ENCODE measurements at regions not wholly inside any gene's neighbourhood (a gene's known extent, or its start where the extent isn't known, plus 50 kb on each side); places are given as distances from the start of the nearest gene placed in this dataset.

DNA sequence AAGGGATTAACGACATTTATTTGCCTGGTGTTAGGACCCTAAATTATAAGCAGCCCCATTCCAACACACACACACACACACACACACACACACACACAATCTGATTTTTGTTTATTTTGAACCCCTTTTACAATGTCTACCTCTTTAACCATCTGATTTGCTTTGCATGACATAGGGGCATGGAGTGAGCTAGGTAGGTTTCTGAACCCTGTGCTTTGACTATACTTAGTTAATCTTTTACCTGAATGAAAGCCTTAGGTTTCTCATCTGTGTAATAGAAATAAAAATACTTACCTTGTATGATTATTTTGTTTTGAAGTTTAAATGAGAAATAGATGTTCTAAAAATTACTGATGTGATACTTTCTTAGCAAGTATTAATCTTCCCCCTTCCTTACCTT is 94.7 kb upstream of the FOLH1 start:
- Histone ChIP-seq H3K27me3 (ENCODE audit: control insufficient read depth, insufficient read depth, low read length) (no peaks in the 10 kb centered on the region), H3K9me1 (ENCODE audit: insufficient read depth, low read length) (no peaks in the 10 kb centered on the region), H2AK9ac (replicated peaks; ENCODE audit: low read depth, low read length, poor library complexity) (no peak overlapping the region), H3K4me2 (ENCODE audit: low read depth, low read length) (no peak overlapping the region), H3K18ac (ENCODE audit: low read depth, low read length) (no peak overlapping the region), H3K9me3 (ENCODE audit: control insufficient read depth, insufficient read depth, low read length) (peaks cover 2% of the 10 kb centered on the region; the same call in 1 of the 2 replicates), H2BK120ac (ENCODE audit: low read depth, low read length) (no peak overlapping the region), H4K20me1 (ENCODE audit: insufficient read depth, low read length) (no peaks in the 10 kb centered on the region), H2BK15ac (ENCODE audit: low read depth, low read length) (no peak overlapping the region), H2BK20ac (ENCODE audit: low read depth, low read length) (no peak overlapping the region), H3K4me1 (ENCODE audit: control insufficient read depth, insufficient read depth, low read length) (no peaks in the 10 kb centered on the region), H3K56ac (ENCODE audit: extremely low read depth, insufficient read depth, low read length) (no peak overlapping the region), H3K4me3 (ENCODE audit: insufficient read depth, low read depth, low read length) (no peak overlapping the region), H2AFZ (replicated peaks; ENCODE audit: low read length, poor library complexity) (no peak overlapping the region), H3K23ac (ENCODE audit: low read depth, low read length) (no peak overlapping the region), H3K36me3 (ENCODE audit: control insufficient read depth, insufficient read depth, low read length) (no peaks in the 10 kb centered on the region), H2BK5ac (ENCODE audit: low read depth, low read length, poor library complexity, severe bottlenecking) (no peak overlapping the region), H4K8ac (ENCODE audit: low read depth in 2 of 2, low read length in 2 of 2) (no peak overlapping the region), H3K14ac (replicated peaks; ENCODE audit: low read depth, low read length) (no peak overlapping the region), H4K5ac (ENCODE audit: low read depth, low read length) (no peak overlapping the region), H3K79me1 (ENCODE audit: low read depth in 1 of 2, low read length in 2 of 2) (no peaks in the 10 kb centered on the region), H4K91ac (ENCODE audit: insufficient read depth, low read depth, low read length) (no peak overlapping the region), H3K27ac (ENCODE audit: insufficient read depth, low read length) (no peak overlapping the region), H3K4ac (ENCODE audit: low read depth, low read length) (no peak overlapping the region), H3K9ac (ENCODE audit: low read depth, low read length) (no peak overlapping the region), H2AK5ac (ENCODE audit: low read depth, low read length) (no peak overlapping the region)
- TF ChIP-seq, protein P1, sequence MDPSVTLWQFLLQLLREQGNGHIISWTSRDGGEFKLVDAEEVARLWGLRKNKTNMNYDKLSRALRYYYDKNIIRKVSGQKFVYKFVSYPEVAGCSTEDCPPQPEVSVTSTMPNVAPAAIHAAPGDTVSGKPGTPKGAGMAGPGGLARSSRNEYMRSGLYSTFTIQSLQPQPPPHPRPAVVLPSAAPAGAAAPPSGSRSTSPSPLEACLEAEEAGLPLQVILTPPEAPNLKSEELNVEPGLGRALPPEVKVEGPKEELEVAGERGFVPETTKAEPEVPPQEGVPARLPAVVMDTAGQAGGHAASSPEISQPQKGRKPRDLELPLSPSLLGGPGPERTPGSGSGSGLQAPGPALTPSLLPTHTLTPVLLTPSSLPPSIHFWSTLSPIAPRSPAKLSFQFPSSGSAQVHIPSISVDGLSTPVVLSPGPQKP (IDR thresholded peaks at IDR 0.05; ENCODE audit: borderline replicate concordance, low read depth, low read length) = no peak
- TF ChIP-seq MXI1 (IDR thresholded peaks at IDR 0.05; ENCODE audit: borderline replicate concordance, low read depth, low read length) = no peak
- TF ChIP-seq SMC3 (IDR thresholded peaks at IDR 0.05; ENCODE audit: low read depth, low read length) = no peak
- TF ChIP-seq CHD1 (IDR thresholded peaks at IDR 0.05; ENCODE audit: low read depth, low read length) = no peak
- no peak for TF ChIP-seq USF2 (IDR thresholded peaks at IDR 0.05; ENCODE audit: low read depth, low read length)
- no peak for TF ChIP-seq RAD21 (IDR thresholded peaks at IDR 0.05; ENCODE audit: low read length)
- ATAC-seq (ENCODE audit: low read depth) = no peak
- BruUV-seq (replicated peaks) = no TSS peak
- intact Hi-C loops (cut with micrococcal nuclease) (no loop called here), dilution Hi-C loops (cut with HindIII; ENCODE audit: low sequenced_read_pairs, unreplicated experiment) (no loop called here), in situ Hi-C loops (cut with MboI; ENCODE audit: low sequenced_read_pairs) (no loop called here)
- no peak for DNase-seq
- ChIA-PET CTCF (interaction anchor here (0.7 kb wide), 1 partner anchor 144 kb away, joined by 7 read pairs; no protein-coding TSS in a partner anchor), POLR2A (ENCODE audit: unreplicated experiment) (no interaction called here)
- WGBS, 2 experiments (ENCODE audit: extremely low coverage in 2 of 2, insufficient read length in 1 of 2) = no CpG with 5 or more reads among the region's 1 CpG

Measured in IMR-90 (cell line).